DND-41 (cell line): ENCODE measurements at regions not wholly inside any gene's neighbourhood (a gene's known extent, or its start where the extent isn't known, plus 50 kb on each side); places are given as distances from the start of the nearest gene placed in this dataset.

Source experiments
- CTCF ChIP-seq: IDR thresholded peaks from 2 replicates; pipeline ENCODE4 v1.5.1; 2012; ENCODE audit warnings: borderline replicate concordance, low read length, moderate library complexity, mild to moderate bottlenecking; ENCODE audit not compliant: poor library complexity, severe bottlenecking; ENCODE audit errors: extremely low read depth
- EZH2 ChIP-seq: IDR thresholded peaks from 3 replicates; pipeline ENCODE4 v1.6.1; 2012; ENCODE audit warnings: borderline replicate concordance, low read depth, mild to moderate bottlenecking, moderate library complexity, low read length, inconsistent platforms; ENCODE audit not compliant: severe bottlenecking

- TF ChIP-seq CTCF (no peak), EZH2 (no peak)
These were observed 341.8 kb downstream of the NFIB start for GRCh38 chr9:13971966-13972655.
